ENCODE measurements at regions not wholly inside any gene's neighbourhood (a gene's known extent, or its start where the extent isn't known, plus 50 kb on each side); places are given as distances from the start of the nearest gene placed in this dataset.

GRCh38 chr14:87492561-87492960, 500.4 kb downstream of the GALC start:
- TF ChIP-seq EZH2 (IDR thresholded peaks at IDR 0.05; ENCODE audit: borderline replicate concordance) = no peak
- TF ChIP-seq CTCF (IDR thresholded peaks at IDR 0.05; ENCODE audit: poor library complexity) = no peak

Measured in hepatocyte (in vitro differentiated cells).